Activated CD8-positive, alpha-beta memory T cell treated with anti-CD3 and anti-CD28 coated beads, Interleukin-2, amount 50 U/mL, for 4 hours (primary cell): ENCODE measurements at regions not wholly inside any gene's neighbourhood (a gene's known extent, or its start where the extent isn't known, plus 50 kb on each side); places are given as distances from the start of the nearest gene placed in this dataset.
"Not testable (repeated sequence)": the region's sequence is repeated elsewhere in the genome, so short reads cannot be mapped to it uniquely, and the experiment has no call there.

ENCODE experiments used
- DNase-seq: peaks from one replicate; pipeline ENCODE4 v3.0.0-alpha.2; 2020

- not testable (repeated sequence) for DNase-seq
Measured at GRCh38 chr22:19603346-19603745, 79.1 kb upstream of the CLDN5 start.

GRCh38 chr22:19603767-19604166, 79.6 kb upstream of the CLDN5 start:
- DNase-seq, result no peak

GRCh38 chr22:19604711-19605268, 80.6 kb upstream of the CLDN5 start:
- DNase-seq, result no peak

GRCh38 chr22:19605508-19606331, 81.5 kb upstream of the CLDN5 start:
- no peak for DNase-seq

GRCh38 chr22:19606332-19607191, 82.4 kb upstream of the CLDN5 start:
- no peak for DNase-seq

- no peak for DNase-seq
Measured at GRCh38 chr22:19607192-19608002, 83.2 kb upstream of the CLDN5 start.

GRCh38 chr22:19608003-19608690, 83.9 kb upstream of the CLDN5 start:
- no peak for DNase-seq

GRCh38 chr22:19609753-19610152, 85.5 kb upstream of the CLDN5 start:
- not testable (repeated sequence) for DNase-seq

- no peak for DNase-seq
Measured at GRCh38 chr22:19610518-19611253, 86.5 kb upstream of the CLDN5 start.

GRCh38 chr22:19611590-19611989, 87.4 kb upstream of the CLDN5 start:
- DNase-seq, result no peak

- no peak for DNase-seq
Measured at GRCh38 chr22:19612866-19613572, 88.8 kb upstream of the CLDN5 start.

- no peak for DNase-seq
Measured at GRCh38 chr22:19614536-19614863, 90.3 kb upstream of the CLDN5 start.

GRCh38 chr22:19615001-19615461, 90.8 kb upstream of the CLDN5 start:
- no peak for DNase-seq

- DNase-seq, result no peak
Measured at GRCh38 chr22:19615867-19616581, 91.8 kb upstream of the CLDN5 start.

- DNase-seq, result no peak
Measured at GRCh38 chr22:19619144-19620009, 94.9 kb upstream of the SEPTIN5 start.

- no peak for DNase-seq
Measured at GRCh38 chr22:19620742-19621371, 93.4 kb upstream of the SEPTIN5 start.

GRCh38 chr22:19621373-19622060, 92.8 kb upstream of the SEPTIN5 start:
- no peak for DNase-seq

- DNase-seq, result no peak
Measured at GRCh38 chr22:19622061-19622441, 92.3 kb upstream of the SEPTIN5 start.
